C4-2B (cell line): ENCODE measurements at regions not wholly inside any gene's neighbourhood (a gene's known extent, or its start where the extent isn't known, plus 50 kb on each side); places are given as distances from the start of the nearest gene placed in this dataset.
"Not testable (repeated sequence)": the region's sequence is repeated elsewhere in the genome, so short reads cannot be mapped to it uniquely, and the experiment has no call there.

Experiments
- H3K27ac ChIP-seq: fragments of 450-650 bp; 2 replicates; pipeline ENCODE4 v1.5.1; 2017
- CTCF ChIP-seq: fragments of 450-650 bp; conservative IDR thresholded peaks from 2 replicates; pipeline ENCODE4 v1.5.1; 2017; ENCODE audit warnings: mild to moderate bottlenecking
- ZFX ChIP-seq: fragments of 450-650 bp; IDR thresholded peaks from 2 replicates; pipeline ENCODE4 v1.6.1; 2017

- TF ChIP-seq CTCF (no peak), ZFX (no peak)
Measured at GRCh38 chr18:71301596-71301995, 1012.8 kb downstream of the SOCS6 start.

GRCh38 chr18:71294201-71294600 lies 1005.4 kb downstream of the SOCS6 start:
- not testable (repeated sequence) for H3K27ac ChIP-seq

More at GRCh38 chr18:71301596-71301995, 1012.8 kb downstream of the SOCS6 start:
- no peak overlapping the region for H3K27ac ChIP-seq

GRCh38 chr18:71293322-71293721 lies 1004.5 kb downstream of the SOCS6 start:
- H3K27ac ChIP-seq: no peak overlapping the region
- TF ChIP-seq ZFX (no peak), CTCF (no peak)

- TF ChIP-seq CTCF: no peak
- no peak for TF ChIP-seq ZFX
- H3K27ac ChIP-seq: no peak overlapping the region
Measured at GRCh38 chr18:71287268-71287667, 998.4 kb downstream of the SOCS6 start.

- no peak overlapping the region for H3K27ac ChIP-seq
- no peak for TF ChIP-seq ZFX
- TF ChIP-seq CTCF: no peak
Measured at GRCh38 chr18:71252351-71252865, 963.6 kb downstream of the SOCS6 start.

- no peak for TF ChIP-seq ZFX
- no peak for TF ChIP-seq CTCF
Measured at GRCh38 chr18:71250191-71250590, 961.3 kb downstream of the SOCS6 start.

GRCh38 chr18:71249791-71250190 lies 960.9 kb downstream of the SOCS6 start:
- TF ChIP-seq CTCF (no peak), ZFX (no peak)
- H3K27ac ChIP-seq: no peak overlapping the region

More at GRCh38 chr18:71250191-71250590, 961.3 kb downstream of the SOCS6 start:
- no peak overlapping the region for H3K27ac ChIP-seq

GRCh38 chr18:71242981-71243380 lies 954.1 kb downstream of the SOCS6 start:
- TF ChIP-seq CTCF: no peak
- no peak for TF ChIP-seq ZFX
- H3K27ac ChIP-seq: no peak overlapping the region
